ENCODE measurements at regions not wholly inside any gene's neighbourhood (a gene's known extent, or its start where the extent isn't known, plus 50 kb on each side); places are given as distances from the start of the nearest gene placed in this dataset.

- no peak for TF ChIP-seq EZH2phosphoT487 (IDR thresholded peaks at IDR 0.05; ENCODE audit: low read depth, severe bottlenecking, unreplicated experiment)
- Histone ChIP-seq H3K4me2 (no peak overlapping the region), H3K27me3 (no peaks in the 10 kb centered on the region), H3K9me3 (ENCODE audit: low read depth) (no peaks in the 10 kb centered on the region), H3K36me3 (replicated peaks; ENCODE audit: insufficient read depth, low read depth) (no peaks in the 10 kb centered on the region), H3K4me3 (no peak overlapping the region), H2AFZ (no peak overlapping the region), H4K20me1 (ENCODE audit: insufficient read depth, poor library complexity, severe bottlenecking) (no peaks in the 10 kb centered on the region), H3K27ac (no peak overlapping the region), H3K9me2 (replicated peaks; ENCODE audit: insufficient read depth) (no peaks in the 10 kb centered on the region), H3K79me2 (no peaks in the 10 kb centered on the region), H3K4me1 (ENCODE audit: insufficient read depth) (no peaks in the 10 kb centered on the region)
- WGBS (ENCODE audit: low lambda C conversion rate, missing lambda C conversion rate): 100% methylated on average over 1 of the region's 1 CpG
- no peak for DNase-seq (ENCODE audit: low spot score)
Observed at GRCh38 chr13:71339736-71340135, 527.3 kb downstream of the DACH1 start.

- Histone ChIP-seq H3K4me3 (no peak overlapping the region), H3K9me3 (ENCODE audit: low read depth) (no peaks in the 10 kb centered on the region), H3K9me2 (replicated peaks; ENCODE audit: insufficient read depth) (no peaks in the 10 kb centered on the region), H3K79me2 (no peaks in the 10 kb centered on the region), H3K4me1 (ENCODE audit: insufficient read depth) (no peaks in the 10 kb centered on the region), H3K27me3 (no peaks in the 10 kb centered on the region), H2AFZ (no peak overlapping the region), H3K4me2 (no peak overlapping the region), H3K36me3 (replicated peaks; ENCODE audit: insufficient read depth, low read depth) (no peaks in the 10 kb centered on the region), H4K20me1 (ENCODE audit: insufficient read depth, poor library complexity, severe bottlenecking) (no peaks in the 10 kb centered on the region), H3K27ac (no peak overlapping the region)
- 50% methylated on average over 1 of the region's 1 CpG for WGBS (ENCODE audit: low lambda C conversion rate, missing lambda C conversion rate)
- no peak for DNase-seq (ENCODE audit: low spot score)
- TF ChIP-seq EZH2 (IDR thresholded peaks at IDR 0.05; ENCODE audit: borderline replicate concordance) (no peak), EZH2phosphoT487 (IDR thresholded peaks at IDR 0.05; ENCODE audit: low read depth, severe bottlenecking, unreplicated experiment) (no peak), CTCF (IDR thresholded peaks at IDR 0.05; ENCODE audit: poor library complexity) (no peak)
Observed at GRCh38 chr13:71339005-71339404, 528.0 kb downstream of the DACH1 start.

- no peak overlapping the region for H2AFZ ChIP-seq
- H3K9me3 ChIP-seq (ENCODE audit: low read depth): no peaks in the 10 kb centered on the region
- no peaks in the 10 kb centered on the region for H3K79me2 ChIP-seq
- H3K9me2 ChIP-seq (replicated peaks; ENCODE audit: insufficient read depth): no peaks in the 10 kb centered on the region
- H3K27me3 ChIP-seq: no peaks in the 10 kb centered on the region
- no peak overlapping the region for H3K4me2 ChIP-seq
- no peaks in the 10 kb centered on the region for H4K20me1 ChIP-seq (ENCODE audit: insufficient read depth, poor library complexity, severe bottlenecking)
- H3K4me1 ChIP-seq (ENCODE audit: insufficient read depth): no peaks in the 10 kb centered on the region
- DNase-seq (ENCODE audit: low spot score): no peak
- TF ChIP-seq EZH2phosphoT487 (IDR thresholded peaks at IDR 0.05; ENCODE audit: low read depth, severe bottlenecking, unreplicated experiment) (no peak), CTCF (IDR thresholded peaks at IDR 0.05; ENCODE audit: poor library complexity) (no peak), EZH2 (IDR thresholded peaks at IDR 0.05; ENCODE audit: borderline replicate concordance) (no peak)
- WGBS (ENCODE audit: low lambda C conversion rate, missing lambda C conversion rate): 52% methylated on average over 3 of the region's 3 CpGs
- no peak overlapping the region for H3K27ac ChIP-seq
- H3K36me3 ChIP-seq (replicated peaks; ENCODE audit: insufficient read depth, low read depth): no peaks in the 10 kb centered on the region
- no peak overlapping the region for H3K4me3 ChIP-seq
Observed at GRCh38 chr13:71338070-71338469, 528.9 kb downstream of the DACH1 start.

- H2AFZ ChIP-seq: no peak overlapping the region
- WGBS (ENCODE audit: low lambda C conversion rate, missing lambda C conversion rate): 89% methylated on average over 1 of the region's 1 CpG
Observed at GRCh38 chr13:71327266-71327665, 539.7 kb downstream of the DACH1 start.

More at GRCh38 chr13:71327266-71327665, 539.7 kb downstream of the DACH1 start:
- Histone ChIP-seq H3K9me3 (ENCODE audit: low read depth) (no peaks in the 10 kb centered on the region), H4K20me1 (ENCODE audit: insufficient read depth, poor library complexity, severe bottlenecking) (no peaks in the 10 kb centered on the region), H3K4me1 (ENCODE audit: insufficient read depth) (no peaks in the 10 kb centered on the region), H3K4me3 (no peak overlapping the region), H3K27ac (no peak overlapping the region), H3K4me2 (no peak overlapping the region), H3K79me2 (no peaks in the 10 kb centered on the region), H3K9me2 (replicated peaks; ENCODE audit: insufficient read depth) (no peaks in the 10 kb centered on the region), H3K27me3 (no peaks in the 10 kb centered on the region), H3K36me3 (replicated peaks; ENCODE audit: insufficient read depth, low read depth) (no peaks in the 10 kb centered on the region)
- no peak for TF ChIP-seq CTCF (IDR thresholded peaks at IDR 0.05; ENCODE audit: poor library complexity)
- TF ChIP-seq EZH2phosphoT487 (IDR thresholded peaks at IDR 0.05; ENCODE audit: low read depth, severe bottlenecking, unreplicated experiment): no peak
- TF ChIP-seq EZH2 (IDR thresholded peaks at IDR 0.05; ENCODE audit: borderline replicate concordance): no peak
- DNase-seq (ENCODE audit: low spot score): no peak

Data from hepatocyte (in vitro differentiated cells).